ENCODE measurements at regions not wholly inside any gene's neighbourhood (a gene's known extent, or its start where the extent isn't known, plus 50 kb on each side); places are given as distances from the start of the nearest gene placed in this dataset.
A peak's percentile ranks its signal among the peaks of the same experiment; 100 is the strongest.

- TF ChIP-seq PKNOX1 (IDR thresholded peaks at IDR 0.05) (peak; percentile 66), MNT (conservative IDR thresholded peaks at IDR 0.05) (0 out of 4 replicates have a peak, but pooled peaks of 1 of the 2 experiments have one; percentile 11)
These were observed 53.3 kb upstream of the RNU6ATAC start (continued) for GRCh38 chr9:134217431-134218210.

DNA sequence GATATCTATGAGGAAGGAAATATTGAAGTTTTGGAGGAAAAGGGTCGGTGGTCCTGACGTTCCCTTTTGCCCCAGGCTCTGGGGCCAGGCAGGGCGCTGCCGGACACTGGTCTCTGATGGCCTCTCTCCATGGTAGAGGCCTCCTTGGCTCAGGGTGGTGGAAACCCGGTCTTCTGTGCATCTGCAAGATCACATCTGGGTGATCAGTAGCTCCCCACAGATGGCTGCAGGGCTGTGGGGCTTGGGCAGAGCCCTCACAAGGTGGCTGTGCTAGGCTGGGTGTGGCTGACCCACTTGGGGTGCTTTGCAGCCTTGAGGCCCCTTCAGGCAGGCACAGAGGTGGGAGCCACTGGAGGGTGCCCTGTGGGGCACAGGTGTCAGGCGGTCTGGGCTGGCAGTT is 53.9 kb upstream of the RNU6ATAC start:
- Histone ChIP-seq H3K4me2 (ENCODE audit: insufficient read depth, low read length) (no peak overlapping the region), H3K27me3 (ENCODE audit: control insufficient read depth in 2 of 2, insufficient read depth in 2 of 2, low read length in 2 of 2) (peaks cover 24 to 63% of the 10 kb centered on the region in 2 experiments), H3K4me1 (replicated peaks in 1 of 2; ENCODE audit: control insufficient read depth in 2 of 2, insufficient read depth in 2 of 2, low read length in 2 of 2) (peaks cover 10 to 30% of the 10 kb centered on the region in 2 experiments; a peak in 4 of 5 replicates), H3K36me3 (ENCODE audit: control insufficient read depth, insufficient read depth, low read length) (no peaks in the 10 kb centered on the region), H3K27ac (ENCODE audit: extremely low read depth, low read depth, low read length) (no peak overlapping the region), H3K79me2 (ENCODE audit: control insufficient read depth, insufficient read depth, low read length) (no peaks in the 10 kb centered on the region), H3K4me3 (no peak overlapping the region), H4K20me1 (replicated peaks; ENCODE audit: control insufficient read depth, insufficient read depth, low read length) (no peaks in the 10 kb centered on the region; the same call in 1 of the 2 replicates), H2AFZ (ENCODE audit: low read depth, low read length) (no peak overlapping the region), H3K9me1 (ENCODE audit: control insufficient read depth, insufficient read depth, low read length) (no peaks in the 10 kb centered on the region), H3K9me3 (replicated peaks; ENCODE audit: control insufficient read depth, insufficient read depth, low read depth, low read length) (no peaks in the 10 kb centered on the region), H3K9ac (ENCODE audit: insufficient read depth in 1 of 2, low read depth in 2 of 2, low read length in 2 of 2) (no peak overlapping the region)
- WGBS (ENCODE audit: insufficient coverage, low coverage, missing lambda C conversion rate), result 6% methylated on average over 6 of the region's 6 CpGs
- in situ Hi-C loops (cut with MboI) (no loop called here), intact Hi-C loops (cut with micrococcal nuclease) (loop anchor here (2.0 kb wide), 1 partner anchor 47 kb away; no protein-coding TSS in a partner anchor)
- ATAC-seq, result no peak
- CTCF ChIA-PET (ENCODE audit: low intra/inter-chr PET ratio), result interaction anchor here (2.1 kb wide), 1 partner anchor 47 kb away, joined by 13 read pairs; no protein-coding TSS in a partner anchor
- no TSS peak for BruUV-seq (replicated peaks)
- POLR2A ChIA-PET, result interaction anchor here (0.6 to 1.2 kb wide), 3 partner anchors 8 to 43 kb away, joined by 3 to 6 read pairs (median 3); no protein-coding TSS in a partner anchor
- no peak for TF ChIP-seq GABPA (tag; conservative IDR thresholded peaks at IDR 0.05; ENCODE audit: low read depth)
- no peak for TF ChIP-seq CHD4 (IDR thresholded peaks at IDR 0.05; ENCODE audit: insufficient read depth, insufficient replicate concordance, low read depth, low read length, poor library complexity, severe bottlenecking)
- TF ChIP-seq, protein P1, sequence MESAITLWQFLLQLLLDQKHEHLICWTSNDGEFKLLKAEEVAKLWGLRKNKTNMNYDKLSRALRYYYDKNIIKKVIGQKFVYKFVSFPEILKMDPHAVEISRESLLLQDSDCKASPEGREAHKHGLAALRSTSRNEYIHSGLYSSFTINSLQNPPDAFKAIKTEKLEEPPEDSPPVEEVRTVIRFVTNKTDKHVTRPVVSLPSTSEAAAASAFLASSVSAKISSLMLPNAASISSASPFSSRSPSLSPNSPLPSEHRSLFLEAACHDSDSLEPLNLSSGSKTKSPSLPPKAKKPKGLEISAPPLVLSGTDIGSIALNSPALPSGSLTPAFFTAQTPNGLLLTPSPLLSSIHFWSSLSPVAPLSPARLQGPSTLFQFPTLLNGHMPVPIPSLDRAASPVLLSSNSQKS (CRISPR knock-in tag; IDR thresholded peaks at IDR 0.05), result no peak
- no peak for TF ChIP-seq ARID2 (IDR thresholded peaks at IDR 0.05)
- no peak for TF ChIP-seq ZNF584 (CRISPR knock-in tag; IDR thresholded peaks at IDR 0.05; ENCODE audit: low read depth)
- TF ChIP-seq ZKSCAN3 (CRISPR knock-in tag; IDR thresholded peaks at IDR 0.05), result no peak
- TF ChIP-seq ZNF764 (CRISPR knock-in tag; IDR thresholded peaks at IDR 0.05; ENCODE audit: low read depth), result no peak
- TF ChIP-seq FOXJ2 (tag; IDR thresholded peaks at IDR 0.05), result no peak
- no peak for TF ChIP-seq KLF13 (tag; IDR thresholded peaks at IDR 0.05; ENCODE audit: borderline replicate concordance, low read depth)
- no peak for TF ChIP-seq SMARCA4 (IDR thresholded peaks at IDR 0.05)
- no peak for TF ChIP-seq BRD9 (IDR thresholded peaks at IDR 0.05; ENCODE audit: low read depth, partially characterized antibody)
- no peak for TF ChIP-seq ZNF146 (CRISPR knock-in tag; IDR thresholded peaks at IDR 0.05; ENCODE audit: unreplicated experiment)
- FAIRE-seq, result no peak
- no peak for DNase-seq (ENCODE audit: extremely low read depth in 1 of 4, low spot score in 3 of 4)
